IPS-18c (cell line): ENCODE measurements at regions not wholly inside any gene's neighbourhood (a gene's known extent, or its start where the extent isn't known, plus 50 kb on each side); places are given as distances from the start of the nearest gene placed in this dataset.

ENCODE experiments used
- H3K4me3 ChIP-seq: 2 replicates; pipeline ENCODE4 v1.7.0; 2013; ENCODE audit warnings: low read depth, mild to moderate bottlenecking, low read length, moderate library complexity; ENCODE audit not compliant: insufficient read depth
- H3K9me3 ChIP-seq: one replicate; pipeline ENCODE4 v1.6.1; 2013; ENCODE audit warnings: mild to moderate bottlenecking, low read length, moderate library complexity; ENCODE audit not compliant: control insufficient read depth, insufficient read depth

- H3K9me3 ChIP-seq, result no peaks in the 10 kb centered on the region
- no peak overlapping the region for H3K4me3 ChIP-seq
Observed at GRCh38 chr6:6793388-6794250, 205.1 kb downstream of the LY86 start.

GRCh38 chr6:6795393-6795792 lies 206.9 kb downstream of the LY86 start:
- H3K4me3 ChIP-seq, result no peak overlapping the region
- H3K9me3 ChIP-seq, result no peaks in the 10 kb centered on the region

- Histone ChIP-seq H3K4me3 (no peak overlapping the region), H3K9me3 (no peaks in the 10 kb centered on the region)
Observed at GRCh38 chr6:6796818-6797217, 208.3 kb downstream of the LY86 start.

- Histone ChIP-seq H3K9me3 (no peaks in the 10 kb centered on the region), H3K4me3 (no peak overlapping the region)
Observed at GRCh38 chr6:6798448-6798860, 209.9 kb downstream of the LY86 start.

- no peaks in the 10 kb centered on the region for H3K9me3 ChIP-seq
- no peak overlapping the region for H3K4me3 ChIP-seq
Observed at GRCh38 chr6:6801005-6801335, 212.4 kb downstream of the LY86 start.

GRCh38 chr6:6801635-6802218 lies 213.2 kb downstream of the LY86 start:
- Histone ChIP-seq H3K9me3 (no peaks in the 10 kb centered on the region), H3K4me3 (no peak overlapping the region)

- no peak overlapping the region for H3K4me3 ChIP-seq
- no peaks in the 10 kb centered on the region for H3K9me3 ChIP-seq
Observed at GRCh38 chr6:6803180-6803977, 214.9 kb downstream of the LY86 start.

- no peaks in the 10 kb centered on the region for H3K9me3 ChIP-seq
- no peak overlapping the region for H3K4me3 ChIP-seq
Observed at GRCh38 chr6:6804843-6805615, 216.5 kb downstream of the LY86 start.

GRCh38 chr6:6806844-6807518 lies 218.5 kb downstream of the LY86 start:
- no peaks in the 10 kb centered on the region for H3K9me3 ChIP-seq
- H3K4me3 ChIP-seq, result no peak overlapping the region

- no peaks in the 10 kb centered on the region for H3K9me3 ChIP-seq
- no peak overlapping the region for H3K4me3 ChIP-seq
Observed at GRCh38 chr6:6808343-6808742, 219.8 kb downstream of the LY86 start.

- Histone ChIP-seq H3K9me3 (no peaks in the 10 kb centered on the region), H3K4me3 (no peak overlapping the region)
Observed at GRCh38 chr6:6808915-6809314, 220.4 kb downstream of the LY86 start.

- Histone ChIP-seq H3K9me3 (no peaks in the 10 kb centered on the region), H3K4me3 (no peak overlapping the region)
Observed at GRCh38 chr6:6810727-6811126, 222.2 kb downstream of the LY86 start.

GRCh38 chr6:6811128-6812009 lies 222.8 kb downstream of the LY86 start:
- H3K9me3 ChIP-seq, result no peaks in the 10 kb centered on the region
- no peak overlapping the region for H3K4me3 ChIP-seq

GRCh38 chr6:6812427-6812826 lies 223.9 kb downstream of the LY86 start:
- H3K9me3 ChIP-seq, result no peaks in the 10 kb centered on the region
- H3K4me3 ChIP-seq, result no peak overlapping the region

GRCh38 chr6:6815732-6816131 lies 227.2 kb downstream of the LY86 start:
- Histone ChIP-seq H3K9me3 (no peaks in the 10 kb centered on the region), H3K4me3 (no peak overlapping the region)

GRCh38 chr6:6816716-6817115 lies 228.2 kb downstream of the LY86 start:
- H3K9me3 ChIP-seq, result no peaks in the 10 kb centered on the region
- H3K4me3 ChIP-seq, result no peak overlapping the region
